Esophagus (tissue), 2 donors: ENCODE measurements at regions not wholly inside any gene's neighbourhood (a gene's known extent, or its start where the extent isn't known, plus 50 kb on each side); places are given as distances from the start of the nearest gene placed in this dataset.

Experiments used
- H3K27ac ChIP-seq, 2 donors: one replicate each; pipeline ENCODE4 v1.5.1; 2013; ENCODE audit warnings: low read depth in 2 of 2, mild to moderate bottlenecking in 2 of 2, inconsistent platforms in 1 of 2, low read length in 1 of 2, moderate library complexity in 1 of 2
- H3K27me3 ChIP-seq, 2 donors: one replicate each; pipeline ENCODE4 v1.6.1; 2013; ENCODE audit warnings: low read length in 2 of 2, control low read depth in 1 of 2, mild to moderate bottlenecking in 1 of 2; ENCODE audit not compliant: insufficient read depth in 2 of 2, control insufficient read depth in 1 of 2
- H3K36me3 ChIP-seq, 2 donors: one replicate each; pipeline ENCODE4 v1.6.1; 2013; ENCODE audit warnings: low read length in 1 of 2; ENCODE audit not compliant: control insufficient read depth in 2 of 2, insufficient read depth in 2 of 2
- H3K4me1 ChIP-seq, 2 donors: one replicate each; pipeline ENCODE4 v1.6.1; 2013; ENCODE audit warnings: low read length in 1 of 2; ENCODE audit not compliant: control insufficient read depth in 2 of 2, insufficient read depth in 2 of 2
- H3K4me3 ChIP-seq, 2 donors: one replicate each; pipeline ENCODE4 v1.5.1; 2013; ENCODE audit warnings: low read length in 2 of 2, mild to moderate bottlenecking in 2 of 2, low read depth in 1 of 2, moderate library complexity in 1 of 2
- H3K9me3 ChIP-seq, 2 donors: one replicate each; pipeline ENCODE4 v1.6.1; 2013; ENCODE audit warnings: mild to moderate bottlenecking in 2 of 2, low read depth in 1 of 2, low read length in 1 of 2, moderate library complexity in 1 of 2; ENCODE audit not compliant: control insufficient read depth in 2 of 2, insufficient read depth in 1 of 2
- WGBS, 2 donors: extraction: QIAGEN DNeasy Blood & Tissue Kit; methylation state at CpG; one replicate each; pipeline ENCODE4 v1.1.7; 2013; 5-methylcytosine and 5-hydroxymethylcytosine counted together
- donor health status: healthy with polysubstance abuse.
- donor health status: Bipolar disorder and iron deficiency.

- Histone ChIP-seq H3K36me3 (no peaks in the 10 kb centered on the region), H3K27ac (no peak overlapping the region), H3K27me3 (no peaks in the 10 kb centered on the region), H3K9me3 (no peaks in the 10 kb centered on the region), H3K4me3 (no peak overlapping the region), H3K4me1 (no peaks in the 10 kb centered on the region)
- 95% methylated on average over 17 of the region's 17 CpGs for WGBS, 2 donors
These were observed 392.6 kb downstream of the FAT4 start for GRCh38 chr4:125707397-125707796.

- Histone ChIP-seq H3K9me3 (no peaks in the 10 kb centered on the region), H3K27ac (no peak overlapping the region), H3K27me3 (no peaks in the 10 kb centered on the region), H3K4me1 (no peaks in the 10 kb centered on the region), H3K36me3 (no peaks in the 10 kb centered on the region), H3K4me3 (no peak overlapping the region)
These were observed 396.0 kb downstream of the FAT4 start for GRCh38 chr4:125710766-125711165.

- 89 to 90% methylated on average over 3 of the region's 3 CpGs for WGBS, 2 donors
- H3K4me3 ChIP-seq: no peak overlapping the region
- H3K4me1 ChIP-seq: peaks cover 0 to 2% of the 10 kb centered on the region in 2 donors
- H3K36me3 ChIP-seq: no peaks in the 10 kb centered on the region
- no peak overlapping the region for H3K27ac ChIP-seq
- H3K27me3 ChIP-seq: no peaks in the 10 kb centered on the region
- no peaks in the 10 kb centered on the region for H3K9me3 ChIP-seq
These were observed 399.3 kb downstream of the FAT4 start for GRCh38 chr4:125714049-125714448.

- Histone ChIP-seq H3K4me1 (peaks cover 0 to 2% of the 10 kb centered on the region in 2 donors), H3K4me3 (no peak overlapping the region)
These were observed 400.1 kb downstream of the FAT4 start for GRCh38 chr4:125714845-125715244.

GRCh38 chr4:125719987-125720386 is 405.2 kb downstream of the FAT4 start:
- Histone ChIP-seq H3K27ac (no peak overlapping the region), H3K4me3 (no peak overlapping the region), H3K4me1 (peaks cover 0 to 2% of the 10 kb centered on the region in 2 donors), H3K27me3 (no peaks in the 10 kb centered on the region), H3K9me3 (no peaks in the 10 kb centered on the region), H3K36me3 (no peaks in the 10 kb centered on the region)
- 78 to 79% methylated on average over 2 of the region's 2 CpGs for WGBS, 2 donors

More at GRCh38 chr4:125714845-125715244, 400.1 kb downstream of the FAT4 start:
- no peaks in the 10 kb centered on the region for H3K27me3 ChIP-seq
- H3K27ac ChIP-seq: no peak overlapping the region
- H3K36me3 ChIP-seq: no peaks in the 10 kb centered on the region
- H3K9me3 ChIP-seq: no peaks in the 10 kb centered on the region

- WGBS, 2 donors: 94 to 97% methylated on average over 2 of the region's 2 CpGs
- peaks cover 0 to 2% of the 10 kb centered on the region in 2 donors for H3K4me1 ChIP-seq
These were observed 407.3 kb downstream of the FAT4 start for GRCh38 chr4:125722009-125722408.

GRCh38 chr4:125725957-125726525 is 411.3 kb downstream of the FAT4 start:
- no peaks in the 10 kb centered on the region for H3K4me1 ChIP-seq
- H3K27me3 ChIP-seq: no peaks in the 10 kb centered on the region
- WGBS, 2 donors: 65% methylated on average over 4 of the region's 4 CpGs
- H3K9me3 ChIP-seq: no peaks in the 10 kb centered on the region
- no peak overlapping the region for H3K27ac ChIP-seq
- H3K4me3 ChIP-seq: no peak overlapping the region
- H3K36me3 ChIP-seq: no peaks in the 10 kb centered on the region

More at GRCh38 chr4:125722009-125722408, 407.3 kb downstream of the FAT4 start:
- H3K27me3 ChIP-seq: no peaks in the 10 kb centered on the region
- H3K9me3 ChIP-seq: no peaks in the 10 kb centered on the region
- no peaks in the 10 kb centered on the region for H3K36me3 ChIP-seq
- no peak overlapping the region for H3K27ac ChIP-seq
- no peak overlapping the region for H3K4me3 ChIP-seq

- Histone ChIP-seq H3K4me1 (no peaks in the 10 kb centered on the region), H3K9me3 (no peaks in the 10 kb centered on the region), H3K27ac (no peak overlapping the region), H3K4me3 (no peak overlapping the region), H3K27me3 (no peaks in the 10 kb centered on the region), H3K36me3 (no peaks in the 10 kb centered on the region)
- 97% methylated on average over 2 of the region's 2 CpGs for WGBS, 2 donors
These were observed 413.2 kb downstream of the FAT4 start for GRCh38 chr4:125727931-125728330.

- Histone ChIP-seq H3K4me3 (no peak overlapping the region), H3K36me3 (no peaks in the 10 kb centered on the region), H3K27ac (no peak overlapping the region), H3K27me3 (no peaks in the 10 kb centered on the region), H3K9me3 (no peaks in the 10 kb centered on the region), H3K4me1 (no peaks in the 10 kb centered on the region)
- 67 to 82% methylated on average over 2 of the region's 2 CpGs for WGBS, 2 donors
These were observed 413.8 kb downstream of the FAT4 start for GRCh38 chr4:125728568-125728967.

GRCh38 chr4:125729171-125729570 is 414.4 kb downstream of the FAT4 start:
- no peak overlapping the region for H3K27ac ChIP-seq
- H3K36me3 ChIP-seq: no peaks in the 10 kb centered on the region
- no peaks in the 10 kb centered on the region for H3K4me1 ChIP-seq
- no peak overlapping the region for H3K4me3 ChIP-seq
- no peaks in the 10 kb centered on the region for H3K27me3 ChIP-seq
- no peaks in the 10 kb centered on the region for H3K9me3 ChIP-seq
